ENCODE measurements at regions not wholly inside any gene's neighbourhood (a gene's known extent, or its start where the extent isn't known, plus 50 kb on each side); places are given as distances from the start of the nearest gene placed in this dataset.
"Not testable (repeated sequence)": the region's sequence is repeated elsewhere in the genome, so short reads cannot be mapped to it uniquely, and the experiment has no call there.

DNA sequence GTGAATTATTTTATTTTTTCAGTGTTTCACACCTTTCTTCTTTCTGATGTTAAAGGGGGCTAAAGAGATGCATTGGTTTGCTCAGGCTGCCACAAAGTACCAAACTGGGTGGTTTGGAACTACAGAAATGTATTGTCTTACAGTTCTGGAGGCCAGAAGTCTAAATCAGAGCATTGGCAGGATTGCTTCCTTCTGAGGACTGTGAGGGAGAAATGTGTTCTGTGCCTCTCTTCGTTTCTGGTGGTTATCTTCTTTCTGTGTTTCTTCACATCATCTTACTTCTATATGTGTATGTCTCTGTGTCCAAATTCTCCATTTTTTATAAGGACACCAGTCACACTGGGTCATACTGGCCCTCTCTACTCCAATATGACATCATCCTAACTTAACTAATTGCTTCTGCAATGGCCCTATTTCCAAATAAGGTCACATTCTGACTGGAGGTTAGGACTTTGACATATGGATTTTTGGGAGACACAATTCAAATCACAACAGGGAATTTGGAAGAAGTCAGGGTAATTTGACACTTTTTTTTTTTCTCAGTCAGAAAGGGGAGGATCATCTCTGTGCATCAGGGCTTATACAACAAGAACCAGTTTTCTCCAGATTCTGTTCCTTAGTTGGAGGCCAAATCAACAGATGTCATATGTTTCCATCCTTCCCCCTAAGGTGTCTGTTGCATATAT is 188.2 kb downstream of the KCNRG start:
- no peak for ATAC-seq
- intact Hi-C loops (cut with DNase I) = no loop called here

DNA sequence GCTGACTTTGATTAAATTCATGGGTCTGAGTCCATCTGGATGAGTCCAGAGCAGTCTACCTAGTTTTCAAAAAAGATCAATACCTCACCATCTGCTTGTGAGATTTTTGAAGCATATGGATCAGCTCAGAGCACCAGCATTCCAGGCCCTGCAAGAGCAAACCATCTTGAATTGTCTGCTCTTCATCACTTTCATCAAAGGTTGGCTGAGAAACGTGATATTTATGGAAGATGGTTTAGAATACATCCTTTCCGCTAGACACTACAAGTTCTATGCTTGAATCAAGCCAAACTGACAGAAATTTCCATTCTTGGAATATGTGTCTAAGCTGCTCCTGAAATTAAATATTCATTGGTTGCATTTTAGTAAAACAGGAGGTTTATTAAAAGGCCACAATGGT is 190.3 kb downstream of the KCNRG start:
- no peak for DNase-seq (ENCODE audit: missing footprints)
- intact Hi-C loops (cut with DNase I) = no loop called here

More for the DNA sequence above, 188.2 kb downstream of the KCNRG start:
- no peak for DNase-seq (ENCODE audit: missing footprints)

DNA sequence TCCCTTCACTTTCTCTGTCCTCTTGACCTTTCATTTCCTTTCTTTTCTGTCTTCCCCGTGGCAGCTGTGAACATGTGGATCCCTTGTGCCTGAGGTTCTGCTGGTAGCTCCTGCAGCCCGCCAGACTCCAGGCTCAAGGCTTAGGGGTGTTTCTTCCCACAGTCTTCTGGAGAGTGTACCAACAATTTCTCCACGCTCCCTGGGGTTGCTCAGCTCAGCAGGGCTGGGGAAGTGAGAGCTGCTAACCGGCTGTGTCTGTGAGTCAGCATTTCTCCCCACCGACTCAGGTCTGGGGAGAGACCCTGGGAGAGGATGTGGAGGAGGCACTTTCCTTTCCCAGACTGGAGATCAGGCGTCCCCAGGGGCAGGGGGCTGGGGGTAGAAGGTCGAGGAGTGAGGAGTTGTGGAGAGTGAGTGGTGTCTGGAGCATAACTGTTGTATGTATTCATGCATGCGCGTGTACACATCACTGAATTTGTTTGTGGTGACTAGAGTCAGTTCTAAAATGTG is 193.6 kb downstream of the KCNRG start:
- DNase-seq (ENCODE audit: missing footprints) (peak; percentile 78), ATAC-seq (peak; percentile 92)
- intact Hi-C loops (cut with DNase I) = no loop called here

More for the DNA sequence above, 190.3 kb downstream of the KCNRG start:
- no peak for ATAC-seq

DNA sequence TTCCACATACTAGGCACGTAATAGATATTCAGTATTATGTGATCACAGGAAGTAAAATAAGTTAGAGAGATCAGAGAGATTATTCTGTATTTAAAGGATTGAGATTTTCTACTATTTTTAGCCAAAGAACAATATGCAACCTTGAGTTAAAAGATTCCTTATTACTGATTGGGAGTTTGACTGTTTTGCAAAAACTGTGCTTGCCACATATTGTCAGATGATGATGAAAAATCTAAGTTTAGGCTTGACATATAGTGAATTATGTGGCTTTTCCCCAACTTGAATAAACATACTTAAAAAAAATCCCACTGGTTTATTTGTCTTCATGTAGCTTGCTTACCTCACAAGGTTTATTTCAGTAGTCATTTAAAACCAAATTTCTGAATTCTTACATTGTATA is 194.4 kb downstream of the KCNRG start:
- DNase-seq (ENCODE audit: missing footprints) (no peak), ATAC-seq (no peak)
- intact Hi-C loops (cut with DNase I) = no loop called here

DNA sequence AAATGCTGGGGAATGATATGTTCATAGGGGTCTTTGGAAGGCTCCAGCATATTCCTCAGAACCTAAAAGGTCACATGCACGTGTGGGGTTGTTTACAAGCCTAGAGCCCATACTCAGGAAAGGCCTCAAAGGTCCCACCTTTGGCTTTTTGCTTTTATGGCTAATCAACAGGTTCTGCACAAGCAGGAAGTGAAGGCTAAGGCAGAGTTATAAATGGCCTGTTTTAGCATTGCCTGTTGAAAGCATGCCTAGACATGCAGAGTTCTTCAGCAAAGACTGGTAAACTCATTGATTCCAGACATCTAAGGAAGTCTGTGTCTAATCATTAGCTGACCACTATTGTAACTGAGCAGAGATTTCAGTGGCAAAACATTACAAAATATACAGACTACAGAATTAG is 198.3 kb downstream of the KCNRG start:
- ATAC-seq = no peak
- intact Hi-C loops (cut with DNase I) = no loop called here
- no peak for DNase-seq (ENCODE audit: missing footprints)

DNA sequence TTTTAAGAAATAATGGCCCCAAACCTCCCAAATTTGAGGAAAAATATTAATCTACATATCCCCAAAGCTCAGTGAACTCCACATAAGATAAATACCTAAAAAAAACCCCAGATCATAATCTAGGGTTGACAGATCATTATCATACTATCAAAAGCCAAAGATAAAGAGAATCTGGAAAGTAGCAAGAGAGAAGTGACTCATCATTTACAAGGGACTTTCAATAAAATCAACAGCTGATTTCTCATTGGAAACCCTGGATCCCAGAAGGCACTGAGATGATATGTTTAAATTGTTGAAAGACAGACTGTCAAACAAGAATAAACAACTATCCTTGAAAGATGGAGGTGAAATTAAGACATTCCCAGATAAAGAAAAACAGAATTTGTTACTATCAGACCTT is 199.3 kb downstream of the KCNRG start:
- DNase-seq (ENCODE audit: missing footprints) = no peak
- ATAC-seq = no peak
- intact Hi-C loops (cut with DNase I) = no loop called here

DNA sequence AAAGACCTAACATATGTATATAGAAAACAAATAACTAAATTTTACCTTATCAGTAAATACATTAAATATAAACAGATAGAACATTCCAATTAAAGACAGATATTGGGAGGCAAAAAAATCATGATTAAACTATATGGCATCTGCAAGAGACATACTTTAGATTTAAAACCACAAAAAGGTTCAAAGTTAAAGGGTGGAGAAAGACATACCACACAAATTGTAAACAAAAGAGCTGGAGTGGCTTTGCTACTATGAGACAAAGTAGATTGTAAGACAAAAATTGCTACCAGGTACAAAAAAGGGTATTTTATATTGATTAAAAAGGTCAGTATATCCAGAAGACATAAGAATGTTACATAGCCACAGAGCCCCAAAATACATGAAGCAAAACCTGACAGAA is 200.2 kb downstream of the KCNRG start:
- intact Hi-C loops (cut with DNase I) = no loop called here
- ATAC-seq = no peak

DNA sequence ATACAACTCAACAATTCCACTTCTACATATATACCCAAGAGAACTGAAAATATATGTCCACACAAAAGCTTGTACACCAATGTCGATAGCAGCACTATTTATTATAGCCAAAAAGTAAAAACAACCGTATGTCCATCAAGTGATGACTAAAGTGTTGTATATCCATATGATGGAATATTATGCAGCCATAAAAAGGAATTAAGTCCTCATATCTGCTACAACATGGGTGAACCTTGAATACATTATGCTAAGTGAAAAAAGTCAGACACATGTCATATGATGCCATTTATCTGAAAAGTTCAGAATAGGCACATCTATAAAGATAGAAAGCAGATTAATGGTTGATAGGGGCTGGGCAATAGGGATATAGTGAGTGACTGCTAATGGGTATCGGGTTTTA is 204.5 kb downstream of the KCNRG start:
- intact Hi-C loops (cut with DNase I) = no loop called here
- DNase-seq (ENCODE audit: missing footprints) = no peak
- ATAC-seq = no peak

More for the DNA sequence above, 200.2 kb downstream of the KCNRG start:
- no peak for DNase-seq (ENCODE audit: missing footprints)

DNA sequence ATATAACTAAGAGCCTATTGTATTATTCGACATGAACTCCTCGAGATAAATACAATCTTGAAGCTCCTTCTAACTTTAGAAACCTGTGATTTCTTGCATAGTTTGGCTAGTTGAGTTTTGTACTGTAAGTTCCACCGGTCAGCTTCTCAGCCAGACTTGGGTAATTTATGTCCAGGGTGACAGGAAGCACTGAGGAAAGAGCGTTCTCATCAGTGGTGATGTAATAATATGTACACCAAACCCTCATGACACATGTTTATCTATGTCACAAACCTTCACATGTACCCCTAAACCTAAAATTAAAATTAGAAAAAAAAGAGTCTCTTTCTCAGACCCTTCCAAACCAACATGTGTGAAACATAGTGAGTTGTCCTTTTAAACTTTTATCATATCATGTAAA is 205.7 kb downstream of the KCNRG start:
- ATAC-seq (no peak), DNase-seq (ENCODE audit: missing footprints) (no peak)
- intact Hi-C loops (cut with DNase I) = no loop called here

DNA sequence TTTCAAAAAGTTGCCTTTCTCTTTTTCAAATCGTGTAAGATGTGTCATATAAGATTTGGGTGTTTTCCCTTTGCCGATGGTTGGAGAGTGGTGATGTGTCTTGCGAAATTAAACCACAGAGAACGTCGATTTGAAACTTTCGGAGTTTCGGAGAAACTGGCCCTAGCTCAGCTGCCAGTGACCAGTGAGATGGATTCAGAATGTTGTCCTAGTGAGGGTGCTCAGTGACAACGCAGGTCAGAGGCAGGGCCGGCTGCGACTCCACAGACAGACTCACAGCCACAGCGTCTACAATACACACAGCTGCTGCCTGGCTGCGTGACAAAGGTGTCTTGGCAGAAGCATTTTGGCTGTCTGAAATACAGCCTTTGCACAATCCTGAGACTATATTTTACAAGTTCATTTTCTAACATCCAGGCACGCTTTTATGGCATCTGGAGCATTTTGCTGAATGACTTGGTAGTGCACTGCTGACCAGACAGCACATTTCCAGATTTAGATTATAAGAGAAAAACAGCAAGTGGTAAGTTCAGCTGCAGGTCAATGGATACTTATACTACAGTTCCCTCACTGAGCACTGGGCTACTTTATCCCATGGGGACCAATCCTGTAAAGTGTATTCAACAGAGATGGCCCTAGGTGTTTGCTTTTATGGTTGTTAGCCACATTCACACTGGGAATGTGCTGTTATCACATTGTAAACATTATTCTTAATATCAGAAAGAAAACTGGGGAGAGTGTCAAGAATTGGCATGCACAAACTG is 207.5 kb downstream of the KCNRG start:
- ATAC-seq (peak; percentile 94), DNase-seq (ENCODE audit: missing footprints) (peak; percentile 91)
- intact Hi-C loops (cut with DNase I) = no loop called here

DNA sequence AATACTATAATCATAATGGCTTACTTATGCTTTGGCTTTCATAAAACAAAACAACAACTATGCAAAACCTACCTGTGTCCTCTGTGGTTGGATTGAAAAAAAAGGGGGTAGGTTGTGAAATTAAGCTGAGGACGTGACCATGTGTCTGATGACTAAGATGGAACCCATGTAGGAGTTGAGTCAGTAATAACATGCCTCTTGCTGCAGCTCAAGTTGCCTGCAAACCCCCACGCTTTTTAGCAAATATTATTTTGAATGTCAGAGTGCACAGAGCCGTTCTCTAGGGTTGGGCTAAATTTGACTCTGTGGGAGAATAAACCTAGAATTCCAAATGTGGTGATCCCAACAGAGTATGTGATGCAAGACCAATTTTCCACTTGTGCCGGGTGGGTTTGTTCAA is 209.3 kb downstream of the KCNRG start:
- intact Hi-C loops (cut with DNase I) = no loop called here
- DNase-seq (ENCODE audit: missing footprints) (no peak), ATAC-seq (no peak)

DNA sequence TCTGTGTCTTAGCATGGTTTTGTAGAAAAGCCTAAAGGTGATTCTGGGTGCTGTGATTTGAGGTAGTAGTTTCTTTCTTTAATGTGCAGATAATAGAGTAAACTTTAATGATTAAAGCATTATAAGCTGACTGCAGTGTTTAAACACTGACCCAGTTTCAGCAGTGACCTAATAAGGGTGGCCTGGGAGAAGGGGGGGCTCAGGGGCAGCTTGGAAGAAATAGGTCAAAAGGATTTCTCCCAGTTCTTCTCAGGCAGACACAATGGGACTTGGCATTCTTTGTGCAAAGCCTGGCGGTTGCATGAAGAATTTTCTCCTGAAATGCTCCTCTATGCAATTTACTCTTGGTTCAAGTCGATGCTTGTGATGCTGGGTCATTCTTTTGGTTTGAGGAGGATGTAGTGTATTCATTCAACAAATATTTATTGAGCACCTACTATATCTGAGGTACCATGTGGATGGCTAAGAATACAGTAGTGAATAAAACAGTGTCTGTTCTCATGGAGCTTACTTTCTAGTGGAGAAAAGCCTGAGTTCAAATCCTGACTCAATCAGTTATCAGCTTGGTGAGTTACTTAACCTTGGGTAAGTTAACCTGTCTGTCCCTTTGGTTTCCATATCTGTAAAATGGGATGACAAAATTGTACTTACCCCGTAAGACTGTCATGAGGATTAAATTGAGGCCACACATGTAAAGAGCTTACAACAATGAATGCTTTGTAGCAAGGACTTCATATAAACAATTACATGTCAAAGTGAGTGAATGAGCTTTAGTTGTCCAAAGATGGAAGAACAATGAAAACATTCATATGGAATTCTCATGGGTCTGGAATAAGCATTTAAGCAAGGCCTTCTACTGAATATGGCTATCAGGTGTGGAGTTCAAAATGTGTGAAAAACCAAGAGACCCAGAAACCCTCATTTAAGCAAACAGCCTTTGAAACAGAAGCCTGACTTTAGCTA is 210.2 kb downstream of the KCNRG start:
- DNase-seq (ENCODE audit: missing footprints) (no peak), ATAC-seq (no peak)
- intact Hi-C loops (cut with DNase I) = no loop called here

DNA sequence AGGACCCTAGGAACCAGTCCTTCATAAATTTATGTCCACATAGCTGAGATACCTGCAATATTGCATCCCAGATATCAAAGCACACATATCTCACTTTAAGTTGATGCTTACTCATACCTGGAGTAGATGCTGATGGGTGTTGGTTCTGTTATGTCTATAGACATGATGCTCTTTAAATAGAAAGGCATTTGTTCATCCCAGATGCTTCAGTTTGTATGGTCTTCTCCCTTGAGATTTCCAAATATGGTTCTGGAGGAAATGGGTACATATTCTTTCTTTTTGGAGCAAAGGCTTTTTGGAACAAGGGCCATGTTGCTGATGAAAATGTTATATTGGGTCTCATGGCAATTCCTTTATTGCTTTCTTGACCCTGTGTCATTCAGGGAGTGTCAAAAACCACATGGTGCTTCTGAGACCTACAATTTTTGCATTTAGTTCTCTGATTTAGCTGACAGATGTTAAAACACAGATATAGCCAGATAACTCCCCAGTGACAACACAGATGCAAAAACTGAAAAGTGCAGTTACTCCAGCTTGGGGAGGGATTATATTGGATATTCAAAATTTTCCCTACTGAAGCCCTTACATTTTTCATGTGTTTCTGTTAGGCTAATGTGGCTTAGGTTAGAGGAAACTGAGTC is 211.4 kb downstream of the KCNRG start:
- ATAC-seq (no peak), DNase-seq (ENCODE audit: missing footprints) (no peak)
- intact Hi-C loops (cut with DNase I) = no loop called here

DNA sequence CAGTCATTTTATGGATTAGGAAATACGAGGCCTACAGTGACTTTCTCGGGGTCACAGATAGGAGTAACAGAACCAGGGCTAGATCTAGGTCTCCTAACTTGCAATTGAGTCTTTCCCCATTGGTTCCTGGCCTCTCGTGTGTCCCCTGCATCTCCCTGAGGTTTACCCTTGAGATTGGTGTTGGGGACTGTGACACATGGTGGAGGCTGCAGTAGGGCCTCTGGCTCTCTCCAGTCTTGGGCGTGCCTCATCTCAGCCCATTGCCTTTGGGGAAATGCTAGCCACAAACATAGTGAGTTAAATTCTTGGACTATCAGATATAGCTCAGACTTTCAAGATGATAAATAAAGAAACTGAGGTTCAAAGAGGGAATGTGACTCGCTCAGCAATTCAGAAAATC is 212.1 kb downstream of the KCNRG start:
- no peak for ATAC-seq
- DNase-seq (ENCODE audit: missing footprints) = no peak
- intact Hi-C loops (cut with DNase I) = no loop called here

DNA sequence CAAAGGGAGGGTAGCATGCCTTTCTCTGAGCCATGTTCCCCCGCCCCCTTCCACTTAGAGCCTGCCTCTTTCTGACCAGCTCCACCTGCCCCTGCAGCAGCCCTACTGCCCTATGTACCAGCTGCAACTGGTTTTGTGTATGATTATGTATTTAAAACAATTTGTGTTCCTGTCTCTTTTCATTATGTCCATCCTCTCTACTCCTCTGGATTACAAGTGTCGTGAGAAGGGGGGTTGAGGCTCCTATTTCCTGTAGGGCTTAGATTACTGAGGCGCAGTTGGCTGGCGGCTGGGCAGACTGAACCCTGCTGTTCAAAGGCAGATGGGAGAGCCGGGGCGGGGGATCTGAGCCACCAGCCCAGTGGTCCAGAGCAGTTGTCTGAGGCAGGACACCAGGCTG is 213.3 kb downstream of the KCNRG start:
- intact Hi-C loops (cut with DNase I) = no loop called here
- no peak for DNase-seq (ENCODE audit: missing footprints)
- ATAC-seq = no peak

DNA sequence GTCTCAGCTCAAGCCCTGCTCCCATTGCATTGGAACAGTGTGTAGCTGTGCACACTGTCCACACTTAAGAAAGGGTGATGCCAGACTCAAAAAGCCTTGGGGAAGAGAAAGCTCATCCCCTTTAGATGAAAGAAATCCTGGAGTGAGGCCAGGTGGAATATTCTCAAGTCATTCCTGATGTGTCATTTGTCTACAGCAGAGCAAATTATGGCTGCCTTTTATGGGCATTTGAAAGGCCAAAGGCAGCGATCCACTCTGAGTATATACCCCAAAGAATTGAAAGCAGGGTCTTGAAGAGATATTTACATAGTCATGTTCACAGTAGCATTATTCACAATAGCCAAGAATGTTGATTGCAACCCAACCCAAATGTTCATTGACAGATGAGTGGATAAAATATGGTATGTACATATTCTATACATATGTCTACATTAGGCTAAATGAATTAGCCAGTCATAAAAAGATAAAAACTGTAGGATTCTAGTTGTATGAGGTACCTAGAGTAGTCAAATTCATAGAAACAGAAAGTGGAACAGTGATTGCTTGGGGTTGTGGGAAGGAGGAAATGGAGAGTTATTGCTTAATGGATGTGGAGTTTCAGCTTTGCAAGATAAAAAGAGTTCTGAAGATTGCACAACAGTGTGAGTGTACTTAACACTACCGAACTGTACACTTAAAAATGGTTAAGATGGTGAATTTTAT is 214.9 kb downstream of the KCNRG start:
- DNase-seq (ENCODE audit: missing footprints) = no peak
- peak; percentile 68 for ATAC-seq
- intact Hi-C loops (cut with DNase I) = no loop called here

DNA sequence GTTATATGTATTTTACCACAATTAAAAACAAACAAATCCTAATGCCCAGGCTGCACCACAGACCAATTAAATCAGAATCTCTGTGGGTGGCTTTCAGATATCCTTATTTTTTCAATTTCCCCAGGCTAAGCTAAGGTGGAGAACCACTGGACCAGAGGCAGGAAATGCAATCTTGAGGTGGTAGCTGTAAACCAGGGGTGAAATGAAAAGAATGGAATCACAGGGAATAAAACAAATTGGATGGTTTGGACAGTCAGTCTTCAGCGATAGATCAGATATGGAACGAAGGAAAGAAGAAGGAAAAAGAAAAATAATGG is 215.4 kb downstream of the KCNRG start:
- ATAC-seq = no peak
- intact Hi-C loops (cut with DNase I) = no loop called here
- no peak for DNase-seq (ENCODE audit: missing footprints)

DNA sequence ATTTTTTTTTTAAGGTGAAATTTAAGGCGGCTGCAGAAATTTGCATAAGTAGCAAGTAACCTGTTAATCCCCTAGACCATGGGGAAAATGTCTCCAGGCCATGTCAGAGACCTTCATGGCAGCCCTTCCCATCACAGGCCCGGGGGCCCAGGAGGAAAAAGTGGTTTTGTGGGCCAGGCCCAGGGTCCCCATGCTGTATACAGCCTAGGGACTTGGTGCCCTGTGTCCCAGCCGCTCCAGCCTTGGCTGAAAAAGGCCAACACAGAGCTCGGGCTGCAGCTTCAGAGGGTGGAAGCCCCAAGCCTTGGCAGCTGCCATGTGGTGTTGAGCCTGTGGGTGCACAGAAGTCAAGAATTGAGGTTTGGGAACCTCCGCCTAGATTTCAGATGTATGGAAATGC is 218.3 kb downstream of the KCNRG start:
- DNase-seq (ENCODE audit: missing footprints); ATAC-seq; intact Hi-C loops (cut with DNase I): not testable (repeated sequence)

All from Right ventricle myocardium inferior (tissue), 1 donor.